Fibroblast of lung (primary cell): ENCODE measurements at regions not wholly inside any gene's neighbourhood (a gene's known extent, or its start where the extent isn't known, plus 50 kb on each side); places are given as distances from the start of the nearest gene placed in this dataset.

ENCODE experiments used
- DNase-seq, 2 donors: peaks; one replicate each; pipeline versions ENCODE4 v3.0.0 to v3.0.0-alpha.2; 2010; ENCODE audit warnings: low read depth in 2 of 2
- H2AFZ ChIP-seq: 2 replicates; pipeline ENCODE4 v1.5.1; 2012; ENCODE audit warnings: low read length, control low read depth, inconsistent platforms
- H3K27ac ChIP-seq: 2 replicates; pipeline ENCODE4 v1.5.1; 2011; ENCODE audit warnings: low read length, control low read depth; ENCODE audit not compliant: insufficient read depth
- H3K27me3 ChIP-seq: 2 replicates; pipeline ENCODE4 v1.5.1; 2011; ENCODE audit warnings: mild to moderate bottlenecking, low read length; ENCODE audit not compliant: control insufficient read depth, insufficient read depth
- H3K36me3 ChIP-seq: 2 replicates; pipeline ENCODE4 v1.5.1; 2011; ENCODE audit warnings: low read length; ENCODE audit not compliant: control insufficient read depth, insufficient read depth
- H3K4me1 ChIP-seq: 2 replicates; pipeline ENCODE4 v1.5.1; 2011; ENCODE audit warnings: low read length; ENCODE audit not compliant: control insufficient read depth, insufficient read depth; ENCODE audit errors: extremely low read depth
- H3K4me2 ChIP-seq: 2 replicates; pipeline ENCODE4 v1.5.1; 2011; ENCODE audit warnings: low read length, control low read depth; ENCODE audit not compliant: insufficient read depth; ENCODE audit errors: extremely low read depth
- H3K4me3 ChIP-seq, 4 experiments: fragments of 200-600 bp in 1 of 4; sonication (generic) in 1 of 4; replicated peaks in 1 of 4; 2 replicates each; pipeline ENCODE4 v1.5.1; 2011 to 2016; ENCODE audit warnings: low read length in 4 of 4, low read depth in 3 of 4, mild to moderate bottlenecking in 3 of 4, control low read depth in 2 of 4, inconsistent platforms in 1 of 4, mixed read lengths in 1 of 4; ENCODE audit not compliant: insufficient read depth in 1 of 4; ENCODE audit errors: control extremely low read depth in 1 of 4
- H3K79me2 ChIP-seq: 2 replicates; pipeline ENCODE4 v1.5.1; 2012; ENCODE audit warnings: mild to moderate bottlenecking, low read length, inconsistent platforms; ENCODE audit not compliant: control insufficient read depth, insufficient read depth
- H3K9ac ChIP-seq: 2 replicates; pipeline ENCODE4 v1.5.1; 2011; ENCODE audit warnings: mild to moderate bottlenecking, low read length, control low read depth; ENCODE audit not compliant: insufficient read depth
- H3K9me3 ChIP-seq: 2 replicates; pipeline ENCODE4 v1.5.1; 2012; ENCODE audit warnings: low read depth, low read length; ENCODE audit not compliant: control insufficient read depth, insufficient read depth
- H4K20me1 ChIP-seq: 2 replicates; pipeline ENCODE4 v1.5.1; 2011; ENCODE audit warnings: low read length; ENCODE audit not compliant: control insufficient read depth, insufficient read depth; ENCODE audit errors: extremely low read depth
- CTCF ChIP-seq, 2 donors: IDR thresholded peaks in 1 of 2; conservative IDR thresholded peaks in 1 of 2; 1 replicate in 1 of 2; 2 replicates in 1 of 2; pipeline ENCODE4 v1.5.1; 2011 to 2012; ENCODE audit warnings: low read length in 2 of 2, control low read depth in 1 of 2, inconsistent platforms in 1 of 2, low read depth in 1 of 2, mild to moderate bottlenecking in 1 of 2
- EZH2 ChIP-seq: IDR thresholded peaks from 2 replicates; pipeline ENCODE4 v1.5.1; 2012; ENCODE audit warnings: low read length, control low read depth, mild to moderate bottlenecking; ENCODE audit errors: missing control alignments

DNA sequence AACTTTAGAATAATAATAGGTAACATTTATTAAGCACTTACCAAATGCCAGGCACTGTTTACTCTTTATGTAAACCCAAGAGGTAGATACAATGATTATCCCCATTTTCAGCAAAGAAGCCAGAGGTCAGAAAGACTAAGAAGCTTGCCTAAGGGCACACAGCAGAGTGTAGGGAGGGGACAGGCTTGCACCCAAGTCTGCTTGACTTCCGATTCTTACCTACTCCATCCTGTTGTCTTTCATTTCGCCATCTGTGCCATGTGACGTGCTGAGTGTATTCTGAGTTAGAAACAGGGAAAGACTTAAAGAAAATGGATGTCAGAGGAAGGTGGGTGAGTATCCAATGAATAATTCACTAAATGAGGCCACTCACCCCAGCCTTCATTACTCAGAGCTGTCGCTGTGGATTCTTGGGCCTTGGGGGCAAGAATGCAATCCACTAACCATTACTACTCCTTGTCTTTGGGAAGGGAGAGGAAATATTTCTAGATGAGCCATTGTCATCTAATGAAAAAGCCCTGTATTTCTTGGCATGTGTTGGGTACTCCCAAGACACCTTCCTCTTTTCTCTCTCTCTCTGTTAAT, 76.4 kb upstream of the BCL11A start:
- Histone ChIP-seq H3K27ac (no peak overlapping the region), H3K79me2 (no peaks in the 10 kb centered on the region), H3K4me2 (no peak overlapping the region), H2AFZ (no peak overlapping the region), H3K9me3 (no peaks in the 10 kb centered on the region), H3K36me3 (no peaks in the 10 kb centered on the region), H3K9ac (no peak overlapping the region), H3K4me3 (no peak overlapping the region), H4K20me1 (no peaks in the 10 kb centered on the region), H3K4me1 (no peaks in the 10 kb centered on the region), H3K27me3 (no peaks in the 10 kb centered on the region)
- no peak for DNase-seq
- no peak for TF ChIP-seq EZH2

- Histone ChIP-seq H3K36me3 (no peaks in the 10 kb centered on the region), H3K27me3 (no peaks in the 10 kb centered on the region), H4K20me1 (no peaks in the 10 kb centered on the region), H3K9ac (no peak overlapping the region), H3K4me2 (no peak overlapping the region), H3K4me1 (no peaks in the 10 kb centered on the region), H3K4me3 (no peak overlapping the region), H2AFZ (no peak overlapping the region), H3K79me2 (no peaks in the 10 kb centered on the region), H3K9me3 (no peaks in the 10 kb centered on the region), H3K27ac (no peak overlapping the region)
- no peak for DNase-seq
- TF ChIP-seq CTCF (conservative IDR thresholded peaks at IDR 0.05 in 1 of 2, IDR thresholded peaks at IDR 0.05 in 1 of 2; ENCODE audit: low read depth in 1 of 2, low read length in 2 of 2): no peak
Observed at GRCh38 chr2:60633615-60634014, 80.2 kb upstream of the BCL11A start.

GRCh38 chr2:60634438-60634837, 81.0 kb upstream of the BCL11A start:
- no peaks in the 10 kb centered on the region for H3K27me3 ChIP-seq
- H2AFZ ChIP-seq: no peak overlapping the region
- H3K9me3 ChIP-seq: no peaks in the 10 kb centered on the region
- DNase-seq: no peak
- H3K36me3 ChIP-seq: no peaks in the 10 kb centered on the region
- no peaks in the 10 kb centered on the region for H3K79me2 ChIP-seq
- TF ChIP-seq EZH2 (no peak), CTCF (conservative IDR thresholded peaks at IDR 0.05 in 1 of 2, IDR thresholded peaks at IDR 0.05 in 1 of 2; ENCODE audit: low read depth in 1 of 2, low read length in 2 of 2) (no peak)
- no peak overlapping the region for H3K27ac ChIP-seq
- H3K4me3 ChIP-seq: no peak overlapping the region
- H3K4me2 ChIP-seq: no peak overlapping the region
- no peaks in the 10 kb centered on the region for H3K4me1 ChIP-seq
- H3K9ac ChIP-seq: no peak overlapping the region
- no peaks in the 10 kb centered on the region for H4K20me1 ChIP-seq
